NCI-H2196 treated with DMSO at 0.1 percent for 48 hours (cell line): ENCODE measurements at regions not wholly inside any gene's neighbourhood (a gene's known extent, or its start where the extent isn't known, plus 50 kb on each side); places are given as distances from the start of the nearest gene placed in this dataset.
"Not testable (repeated sequence)": the region's sequence is repeated elsewhere in the genome, so short reads cannot be mapped to it uniquely, and the experiment has no call there.

ENCODE experiments used
- DNase-seq: peaks from one replicate; lab custom pipeline; 2025; ENCODE audit not compliant: unreplicated experiment; lab: John Stamatoyannopoulos, UW

DNA sequence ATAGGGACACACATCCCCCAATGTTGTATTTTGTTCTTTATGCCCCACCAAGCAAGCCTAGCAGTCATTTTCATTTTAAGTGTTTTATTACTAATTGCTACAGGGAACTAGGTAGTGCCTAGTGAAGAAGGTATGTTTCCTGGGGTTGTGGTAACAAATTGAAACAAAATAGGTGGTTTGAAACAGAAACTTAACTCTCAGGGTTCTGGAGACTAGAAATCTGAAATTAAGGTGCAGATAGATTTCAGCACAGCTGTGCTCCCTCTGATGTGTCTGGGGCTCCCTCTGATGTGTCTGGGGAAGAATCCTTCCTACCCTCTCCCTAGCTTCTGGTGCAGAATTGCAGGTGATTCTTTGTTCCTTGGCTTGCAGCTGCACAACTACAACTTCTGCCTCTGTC lies 390.1 kb downstream of the ZFHX3 start:
- DNase-seq = no peak

DNA sequence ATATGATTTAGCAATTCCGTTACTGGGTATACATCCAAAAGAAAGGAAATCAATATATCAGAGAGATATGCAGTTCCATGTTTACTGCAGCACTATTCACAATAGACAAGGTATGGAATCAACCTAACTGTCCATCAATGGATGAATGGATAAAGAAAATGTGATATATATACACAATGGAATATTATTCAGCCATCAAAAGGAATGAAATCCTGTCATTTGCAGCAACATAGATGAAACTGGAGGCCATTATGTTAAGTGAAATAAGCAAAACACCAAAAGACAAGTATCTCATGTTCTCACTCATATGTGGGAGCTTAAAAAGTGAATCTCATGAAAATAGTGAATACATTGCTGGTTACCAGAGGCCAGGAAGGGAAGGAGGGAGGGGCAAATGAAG lies 390.8 kb downstream of the ZFHX3 start:
- no peak for DNase-seq

DNA sequence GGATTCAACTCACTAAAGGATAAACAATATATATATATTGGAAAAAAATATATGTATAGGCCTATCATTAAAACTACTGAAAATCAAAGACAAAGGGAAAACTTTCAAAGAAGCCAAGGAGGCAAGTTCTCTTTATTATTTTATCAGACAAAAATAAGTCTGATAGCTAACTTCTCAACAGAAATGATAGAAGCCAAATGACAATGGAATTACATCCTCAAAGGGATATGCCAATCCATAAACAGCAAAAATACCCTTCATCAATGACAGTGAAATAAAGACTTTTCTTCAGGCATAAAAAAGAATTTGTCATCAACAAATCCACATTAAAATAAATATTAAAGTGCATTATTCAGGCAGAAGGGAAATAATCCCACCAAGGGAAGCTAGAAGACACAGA lies 393.4 kb downstream of the ZFHX3 start:
- DNase-seq = no peak

DNA sequence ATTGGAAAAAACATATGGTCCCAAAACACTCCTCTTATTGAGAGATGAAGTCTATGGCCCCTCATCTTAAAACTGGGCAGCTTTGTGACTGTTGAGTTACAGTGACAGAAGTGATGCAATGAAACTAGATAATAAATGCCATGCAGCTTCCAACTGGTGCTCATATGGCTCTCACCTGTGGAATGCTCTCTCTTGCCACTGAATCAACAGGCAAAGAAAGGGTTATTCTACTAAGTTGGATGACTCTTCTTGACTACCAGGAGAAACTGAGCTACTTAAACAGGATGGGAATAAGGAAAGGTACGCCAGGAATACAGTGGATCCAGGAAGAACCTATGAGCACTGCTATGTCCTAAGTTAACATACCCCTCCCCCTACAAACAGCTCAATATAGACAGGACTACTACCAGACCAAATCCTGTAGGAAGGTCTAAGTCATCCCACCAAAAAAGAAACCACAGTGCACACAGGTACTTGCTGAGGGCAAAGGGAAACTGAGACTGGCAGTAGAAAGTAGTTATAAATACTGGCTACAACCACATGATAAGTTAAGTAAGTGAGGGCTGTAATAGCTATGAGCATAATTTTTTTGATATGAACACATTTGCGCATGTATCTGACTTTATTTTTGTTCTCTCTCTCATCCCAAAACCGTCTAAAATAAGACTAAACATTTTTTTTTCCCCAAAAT lies 398.5 kb downstream of the ZFHX3 start:
- no peak for DNase-seq

DNA sequence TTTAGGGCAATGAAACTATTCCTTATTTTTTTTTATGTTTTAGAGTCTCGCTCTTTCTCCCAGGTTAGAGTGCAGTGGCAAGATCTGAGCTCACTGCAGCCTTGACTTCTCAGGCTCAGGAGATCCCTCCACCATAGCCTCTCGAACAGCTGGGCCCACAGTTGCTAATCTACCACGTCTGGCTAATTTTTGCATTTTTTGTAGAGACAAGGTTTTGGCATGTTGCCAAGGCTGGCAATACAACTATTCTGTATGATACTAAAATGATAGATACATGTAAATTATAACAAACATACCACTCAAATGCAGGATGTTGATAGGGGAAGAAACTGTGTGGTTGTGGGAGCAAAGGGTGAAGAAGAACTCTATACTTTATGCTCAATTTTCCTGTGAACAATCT lies 401.3 kb downstream of the ZFHX3 start:
- no peak for DNase-seq

DNA sequence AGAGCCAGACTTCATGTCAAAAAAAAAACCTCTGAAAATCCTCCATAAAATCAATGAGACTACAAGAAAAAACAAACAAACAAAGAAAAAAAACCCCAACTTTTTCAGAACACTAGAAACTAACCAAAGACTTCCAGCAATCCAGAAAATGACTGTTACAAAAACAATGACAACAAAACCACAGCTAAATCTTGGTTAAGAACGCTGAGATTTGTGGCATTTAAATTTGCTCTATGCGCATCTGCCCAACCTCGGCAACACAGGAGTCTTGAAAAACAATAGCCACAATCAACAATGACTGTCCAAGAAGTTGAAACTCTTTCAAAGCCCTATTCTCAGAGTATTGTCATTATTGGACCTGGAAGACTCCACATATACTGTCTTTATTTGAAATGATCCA lies 402.4 kb downstream of the ZFHX3 start:
- DNase-seq = no peak

DNA sequence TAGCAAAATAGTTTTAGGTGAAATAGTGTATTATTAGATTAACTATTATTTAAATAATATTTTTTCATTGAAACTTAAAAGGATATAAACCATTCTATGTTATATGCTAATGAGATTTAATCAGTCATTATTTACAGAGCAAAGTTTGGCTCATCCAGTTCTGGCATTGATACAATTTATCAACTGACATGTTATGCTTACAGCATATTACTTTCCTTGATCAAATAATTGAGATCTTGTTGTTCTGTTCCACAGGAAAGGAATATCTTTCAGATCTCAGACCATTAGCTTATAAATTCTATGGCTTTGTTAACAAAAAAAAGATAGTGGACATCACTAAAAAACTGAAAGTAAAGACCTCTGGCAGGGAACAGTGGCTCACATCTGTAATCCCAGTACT lies 403.0 kb downstream of the ZFHX3 start:
- no peak for DNase-seq

DNA sequence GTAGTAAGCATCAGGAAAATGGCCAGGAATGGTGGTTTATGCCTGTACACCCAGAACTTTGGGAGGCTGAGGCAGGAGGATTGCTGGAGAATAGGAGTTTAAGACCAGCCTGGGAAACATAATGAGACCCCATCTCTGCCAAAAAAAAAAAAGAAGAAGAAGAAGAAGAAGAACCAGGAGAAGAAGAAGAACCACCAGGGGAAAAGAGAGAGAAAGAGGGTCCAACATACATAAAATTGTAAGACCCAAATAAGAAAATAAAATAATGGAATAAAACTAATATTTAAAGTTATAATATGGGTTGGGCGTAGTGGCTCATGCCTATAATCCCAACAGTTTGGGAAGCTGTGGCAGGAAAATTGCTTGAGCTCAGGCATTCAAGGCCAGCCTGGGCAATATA lies 408.4 kb downstream of the ZFHX3 start:
- DNase-seq = no peak

DNA sequence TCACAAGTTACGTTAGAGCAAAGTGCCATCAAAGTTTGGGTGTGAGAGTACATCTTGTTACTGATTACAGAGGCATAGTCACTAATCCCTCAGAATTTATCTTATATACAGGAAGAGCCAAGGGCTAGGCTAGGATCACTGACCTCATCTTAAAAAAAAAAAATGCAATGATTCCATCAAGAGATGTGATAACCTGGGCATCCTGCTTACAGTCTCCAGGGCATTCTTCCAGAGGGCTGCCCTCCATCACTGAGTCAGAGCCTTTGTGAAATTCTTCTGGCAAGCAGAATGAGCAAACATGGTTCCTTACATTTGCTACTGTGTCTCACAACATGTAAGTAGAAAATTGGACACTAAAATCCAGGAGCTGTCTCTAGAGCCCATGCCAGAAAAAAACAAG lies 410.6 kb downstream of the ZFHX3 start:
- no peak for DNase-seq

DNA sequence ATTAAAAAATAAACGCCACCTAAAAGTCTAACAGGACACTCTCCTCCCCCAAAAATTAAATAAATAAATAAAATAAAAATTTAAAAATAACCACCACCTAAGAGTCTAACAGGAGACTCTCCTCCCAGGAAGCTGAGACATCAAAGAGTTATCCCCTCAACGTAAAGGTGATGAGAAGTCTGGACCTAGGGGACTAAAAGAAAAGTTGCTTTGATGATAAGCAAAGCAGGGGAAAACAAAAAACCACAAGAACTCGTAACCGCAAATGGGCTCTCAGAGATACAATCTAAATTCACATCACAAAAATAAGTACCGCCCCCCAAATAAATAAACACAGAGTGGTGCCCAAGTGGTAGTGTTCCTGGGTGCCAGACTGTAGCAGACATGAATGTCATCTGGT lies 412.2 kb downstream of the ZFHX3 start:
- DNase-seq = no peak

DNA sequence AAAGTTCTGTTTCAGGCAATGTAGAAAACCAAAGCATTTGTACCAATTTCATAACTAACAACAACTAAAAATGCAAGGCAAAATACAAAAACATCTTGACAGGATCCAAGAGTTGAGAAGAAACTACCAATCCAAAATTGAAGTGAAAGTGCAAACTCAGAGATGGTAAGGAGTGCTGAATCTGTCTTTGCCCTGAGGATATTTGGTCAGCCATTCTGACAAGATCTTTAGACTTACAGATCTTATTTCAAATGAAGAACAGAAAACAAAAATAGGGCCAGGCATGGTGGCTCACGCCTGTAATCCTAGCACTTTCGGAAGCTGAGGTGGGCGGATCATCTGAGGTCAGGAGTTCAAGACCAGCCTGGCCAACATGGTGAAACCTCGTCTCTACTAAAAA lies 412.8 kb downstream of the ZFHX3 start:
- no peak for DNase-seq

DNA sequence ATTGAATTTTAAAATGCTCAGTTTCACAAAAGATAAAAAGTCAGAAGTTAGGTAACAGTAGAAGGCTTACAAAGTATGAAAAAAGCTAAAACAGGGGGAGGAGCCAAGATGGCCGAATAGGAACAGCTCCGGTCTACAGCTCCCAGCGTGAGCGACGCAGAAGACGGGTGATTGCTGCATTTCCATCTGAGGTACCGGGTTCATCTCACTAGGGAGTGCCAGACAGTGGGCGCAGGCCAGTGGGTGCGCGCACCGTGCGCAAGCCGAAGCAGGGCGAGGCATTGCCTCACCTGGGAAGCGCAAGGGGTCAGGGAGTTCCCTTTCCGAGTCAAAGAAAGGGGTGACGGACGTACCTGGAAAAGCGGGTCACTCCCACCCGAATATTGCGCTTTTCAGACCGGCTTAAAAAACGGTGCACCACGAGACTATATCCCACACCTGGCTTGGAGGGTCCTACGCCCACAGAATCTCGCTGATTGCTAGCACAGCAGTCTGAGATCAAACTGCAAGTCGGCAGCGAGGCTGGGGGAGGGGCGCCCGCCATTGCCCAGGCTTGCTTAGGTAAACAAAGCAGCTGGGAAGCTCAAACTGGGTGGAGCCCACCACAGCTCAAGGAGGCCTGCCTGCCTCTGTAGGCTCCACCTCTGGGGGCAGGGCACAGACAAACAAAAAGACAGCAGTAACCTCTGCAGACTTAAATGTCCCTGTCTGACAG lies 420.6 kb downstream of the ZFHX3 start:
- DNase-seq = not testable (repeated sequence)

DNA sequence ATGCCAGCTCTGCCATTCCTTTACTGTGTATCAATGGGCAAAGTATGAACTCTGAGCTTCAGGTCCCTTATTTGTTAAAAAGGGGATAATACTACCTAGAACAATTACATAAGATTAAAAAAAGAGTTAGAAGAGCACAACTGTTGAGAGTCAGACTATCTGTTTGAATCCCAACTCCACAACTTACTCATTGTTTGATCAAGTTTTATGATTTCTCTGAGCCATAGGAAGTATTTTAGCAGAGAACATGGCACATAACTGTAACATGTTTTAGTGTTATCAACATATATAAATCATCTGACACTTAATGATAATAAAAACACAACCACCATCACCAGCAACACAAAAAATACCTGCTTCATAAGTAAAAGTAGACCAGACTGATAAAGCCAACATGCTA lies 421.3 kb downstream of the ZFHX3 start:
- DNase-seq = no peak

DNA sequence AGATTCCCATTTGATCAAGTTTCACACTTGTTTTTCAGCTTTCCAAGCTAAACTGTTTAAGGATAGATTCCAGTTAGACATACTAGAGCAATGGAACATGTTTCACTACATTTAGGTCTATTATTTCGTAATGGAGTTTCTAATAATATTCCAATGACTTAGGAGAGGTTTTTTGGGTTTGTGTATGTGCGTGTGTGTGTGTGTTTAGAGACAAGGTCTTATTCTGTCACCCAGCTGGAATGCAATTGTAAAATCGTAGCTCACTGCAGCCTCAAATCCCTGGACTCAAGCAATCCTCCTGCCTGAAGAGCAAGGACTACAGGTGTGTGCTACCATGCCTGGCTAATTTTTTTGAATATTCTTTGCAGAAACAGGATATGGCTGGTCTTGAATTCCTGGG lies 426.3 kb downstream of the ZFHX3 start:
- DNase-seq = no peak

DNA sequence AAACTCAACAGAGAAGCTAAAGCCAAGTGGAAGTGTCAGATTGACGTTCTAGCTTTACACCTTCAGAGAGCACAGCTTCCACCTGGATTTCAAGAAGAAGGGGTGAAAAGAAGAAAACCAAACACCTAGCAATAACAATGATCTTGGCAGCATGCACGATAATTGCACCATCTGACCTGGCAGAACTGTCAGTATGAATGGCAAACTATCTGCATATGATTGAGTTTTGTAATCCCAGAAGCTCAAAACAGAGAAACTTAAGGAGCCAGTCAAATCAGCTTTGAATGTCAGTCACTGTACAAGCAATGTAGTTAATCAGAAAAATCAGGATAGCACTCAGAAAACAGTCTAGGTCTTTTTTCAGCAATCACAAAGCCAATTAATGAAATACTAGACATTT lies 427.1 kb downstream of the ZFHX3 start:
- no peak for DNase-seq

DNA sequence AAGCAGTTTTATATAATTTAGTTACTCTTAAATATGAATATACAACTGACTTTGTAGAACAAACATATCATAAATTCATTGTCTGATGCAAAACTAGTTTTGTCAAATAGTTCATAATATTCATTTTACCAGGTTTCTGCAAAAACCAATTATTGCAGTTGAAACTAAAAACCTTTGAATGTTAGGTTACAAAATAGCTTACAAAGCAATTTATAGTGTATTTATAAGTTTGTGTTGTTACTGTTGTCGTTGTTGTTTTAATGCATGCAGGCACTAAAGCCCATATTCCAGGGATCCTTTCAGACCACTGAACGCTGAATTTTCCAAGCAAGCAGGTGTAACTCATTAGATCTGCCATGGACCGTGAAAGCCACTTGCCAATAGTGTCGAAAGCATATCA lies 427.6 kb downstream of the ZFHX3 start:
- no peak for DNase-seq

DNA sequence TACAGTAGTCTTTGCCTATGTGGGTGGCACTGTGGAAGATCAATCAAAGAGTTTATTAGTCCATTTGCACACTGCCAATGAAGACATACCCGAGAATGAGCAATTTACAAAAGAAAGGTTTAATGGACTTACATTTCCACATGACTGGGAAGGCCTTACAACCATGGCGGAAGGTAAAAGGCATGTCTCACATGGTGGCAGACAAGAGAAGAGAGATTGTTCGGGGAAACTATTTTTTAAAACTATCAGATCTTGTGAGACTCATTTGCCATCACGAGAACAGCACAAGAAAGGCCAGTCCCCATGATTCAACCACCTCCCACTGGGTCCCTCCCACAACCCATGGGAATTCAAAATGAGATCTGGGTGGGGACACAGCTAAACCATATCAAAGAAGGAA lies 432.1 kb downstream of the ZFHX3 start:
- DNase-seq = no peak

DNA sequence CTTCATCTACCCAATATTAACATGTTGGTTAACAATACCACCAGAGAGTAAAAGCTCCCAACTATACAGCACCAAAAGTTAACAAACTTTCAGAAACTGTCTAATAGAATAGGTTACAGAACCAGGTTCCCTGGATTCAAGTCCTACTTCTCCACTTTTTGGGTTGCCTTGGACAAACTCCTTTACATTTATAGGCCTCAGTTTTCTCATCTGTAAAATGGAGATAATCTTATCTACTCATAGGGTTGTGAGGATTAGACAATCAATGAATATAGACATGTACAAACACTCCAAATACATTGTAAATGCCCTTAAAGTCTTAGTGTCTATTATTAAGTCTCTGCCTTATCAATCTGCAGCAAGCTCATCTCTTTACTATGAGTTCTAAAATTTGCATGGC lies 435.2 kb downstream of the ZFHX3 start:
- DNase-seq = no peak

DNA sequence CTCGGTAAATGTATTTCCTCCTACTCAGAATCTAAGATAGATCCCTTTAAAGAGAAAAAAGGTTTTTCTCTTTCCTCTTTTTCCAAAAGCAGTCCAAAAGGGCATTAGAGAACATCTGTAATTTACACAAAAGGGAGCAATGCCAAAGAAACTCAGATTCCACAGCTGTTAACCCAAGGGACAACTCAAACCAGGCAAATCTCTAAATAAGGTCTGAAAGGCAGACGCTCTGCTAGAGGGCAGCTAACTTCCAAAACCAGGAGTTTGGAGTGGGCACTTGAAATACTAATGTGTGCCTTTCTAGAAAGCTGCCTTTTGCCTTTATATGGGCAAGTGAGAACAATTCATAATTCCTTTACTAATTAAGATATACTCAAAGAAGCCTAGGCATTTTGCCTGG lies 435.7 kb downstream of the ZFHX3 start:
- no peak for DNase-seq

DNA sequence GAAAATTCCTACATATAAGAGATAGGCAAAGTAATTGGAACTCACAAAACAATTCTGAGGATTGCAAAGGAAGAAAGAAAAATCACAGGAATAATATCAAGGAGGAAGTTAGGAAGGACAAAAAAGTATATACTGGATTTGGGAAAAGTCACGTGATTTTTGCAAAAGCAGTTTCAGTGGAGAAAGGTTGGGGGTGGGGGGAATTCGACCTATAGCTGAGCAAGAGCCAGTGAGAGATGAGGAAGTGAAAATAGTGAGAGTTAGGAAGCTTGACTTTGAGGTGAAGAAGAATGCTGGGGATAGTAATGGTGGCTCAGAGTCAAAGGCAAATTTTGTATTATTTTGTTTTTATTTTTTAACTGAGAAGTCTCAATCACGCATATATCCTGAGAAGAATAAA lies 438.0 kb upstream of the PMFBP1 start:
- no peak for DNase-seq

DNA sequence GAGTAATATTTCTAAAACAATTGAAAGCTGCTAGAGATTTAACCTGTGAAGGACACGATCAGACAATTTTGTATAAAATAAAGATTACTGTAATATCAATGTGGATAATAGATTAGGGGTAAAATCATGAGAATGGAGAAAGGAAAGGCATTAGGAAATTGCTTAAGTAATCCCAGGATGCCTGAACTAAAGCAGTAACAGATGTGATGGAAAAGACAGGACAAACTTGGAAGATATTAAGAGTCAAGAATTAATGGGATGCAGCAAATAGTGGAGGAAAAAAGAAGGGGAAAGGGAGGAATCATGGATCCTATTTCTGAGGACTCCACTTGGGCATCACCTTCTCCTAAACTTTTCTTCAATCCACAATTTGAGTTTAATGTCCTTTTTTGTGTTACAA lies 437.1 kb upstream of the PMFBP1 start:
- no peak for DNase-seq

DNA sequence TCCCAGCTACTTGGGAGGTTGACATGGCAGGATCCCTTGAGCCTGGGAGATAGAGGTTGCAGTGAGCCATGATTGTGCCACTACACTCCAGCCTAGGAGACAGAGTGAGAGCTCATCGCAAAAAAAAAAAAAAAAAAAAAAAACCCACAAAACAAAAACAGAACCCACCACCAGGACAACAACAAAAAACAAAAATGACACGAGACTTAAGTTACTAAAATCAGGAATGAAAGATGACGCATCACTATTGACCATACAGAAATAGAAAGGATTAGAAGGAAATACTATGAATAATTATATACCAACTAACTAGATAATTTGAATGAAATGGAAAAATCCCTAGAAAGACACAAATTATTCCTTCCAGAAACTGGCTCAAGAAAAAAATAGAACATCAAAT lies 432.4 kb upstream of the PMFBP1 start:
- DNase-seq = no peak

DNA sequence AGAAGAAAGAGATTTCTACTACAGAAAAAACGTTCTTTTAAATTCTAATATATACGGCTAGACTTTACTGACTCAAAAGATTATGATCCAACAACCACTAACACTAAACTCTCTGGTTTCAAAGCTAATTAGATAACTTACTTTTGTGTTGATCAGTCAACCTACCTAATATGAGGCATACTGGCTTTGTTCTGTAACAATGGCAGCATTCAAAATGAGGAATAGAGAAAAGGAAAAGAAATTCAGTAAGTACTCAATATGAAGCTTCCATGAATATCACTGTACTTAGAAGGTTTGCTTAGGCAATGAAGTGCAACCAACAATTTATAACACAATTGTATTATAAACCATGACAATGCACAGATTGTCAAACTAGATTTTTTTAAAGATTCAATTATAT lies 430.5 kb upstream of the PMFBP1 start:
- no peak for DNase-seq
